Hematopoietic multipotent progenitor cell treated with erythropoietin and hydrocortisone succinate and interleukin-3 and kit ligand, for 6 days (in vitro differentiated cells): ENCODE measurements at regions not wholly inside any gene's neighbourhood (a gene's known extent, or its start where the extent isn't known, plus 50 kb on each side); places are given as distances from the start of the nearest gene placed in this dataset.
A peak's percentile ranks its signal among the peaks of the same experiment; 100 is the strongest.
"Not testable (repeated sequence)": the region's sequence is repeated elsewhere in the genome, so short reads cannot be mapped to it uniquely, and the experiment has no call there.

ENCODE experiments used
- DNase-seq: peaks from one replicate; pipeline ENCODE4 v3.0.0-alpha.2; 2015

DNA sequence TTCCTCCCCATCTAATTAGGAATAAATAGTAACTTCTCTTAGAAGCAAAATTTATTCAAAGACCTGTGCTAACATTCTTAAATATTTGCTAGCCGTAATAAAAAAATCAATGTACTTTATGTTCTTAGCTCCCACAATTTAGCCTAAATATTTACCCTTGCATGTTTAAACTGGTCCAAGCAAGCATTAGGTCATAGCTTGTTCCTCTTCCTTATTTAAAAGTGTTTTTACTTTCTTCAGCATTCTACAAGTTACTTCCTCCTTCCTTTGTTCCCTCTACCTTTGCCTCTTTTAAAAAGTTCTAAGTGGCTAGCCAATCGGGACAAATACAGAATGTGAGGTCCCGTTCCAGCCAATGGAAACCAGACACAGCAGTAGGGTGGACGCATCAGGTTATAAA is 172.9 kb upstream of the MBL2 start:
- not testable (repeated sequence) for DNase-seq

GRCh38 chr10:52940921-52941320 is 168.3 kb upstream of the MBL2 start:
- no peak for DNase-seq

GRCh38 chr10:52939894-52940293 is 167.3 kb upstream of the MBL2 start:
- DNase-seq, result no peak

GRCh38 chr10:52933748-52934147 is 161.2 kb upstream of the MBL2 start:
- DNase-seq, result no peak

DNA sequence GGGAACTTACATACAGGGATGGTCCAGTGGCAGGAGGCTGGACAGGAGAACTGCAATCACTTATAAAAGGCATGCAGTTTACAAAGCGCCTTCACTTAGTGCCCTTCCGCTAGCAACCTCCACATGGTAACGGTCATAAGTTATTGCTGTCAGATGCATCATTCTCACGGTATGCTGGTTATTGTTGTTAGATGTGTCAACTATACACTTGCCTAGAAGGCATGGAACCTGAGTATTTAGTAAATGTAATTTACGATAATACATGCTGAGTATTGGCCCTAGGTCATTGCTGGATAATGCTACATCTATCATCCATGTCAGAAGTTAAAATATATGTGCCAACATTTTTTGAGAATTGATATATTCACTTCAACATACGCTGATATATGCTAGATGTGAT is 155.1 kb upstream of the MBL2 start:
- DNase-seq, result no peak

- DNase-seq, result no peak
Observed at GRCh38 chr10:52923520-52923919, 150.9 kb upstream of the MBL2 start.

DNA sequence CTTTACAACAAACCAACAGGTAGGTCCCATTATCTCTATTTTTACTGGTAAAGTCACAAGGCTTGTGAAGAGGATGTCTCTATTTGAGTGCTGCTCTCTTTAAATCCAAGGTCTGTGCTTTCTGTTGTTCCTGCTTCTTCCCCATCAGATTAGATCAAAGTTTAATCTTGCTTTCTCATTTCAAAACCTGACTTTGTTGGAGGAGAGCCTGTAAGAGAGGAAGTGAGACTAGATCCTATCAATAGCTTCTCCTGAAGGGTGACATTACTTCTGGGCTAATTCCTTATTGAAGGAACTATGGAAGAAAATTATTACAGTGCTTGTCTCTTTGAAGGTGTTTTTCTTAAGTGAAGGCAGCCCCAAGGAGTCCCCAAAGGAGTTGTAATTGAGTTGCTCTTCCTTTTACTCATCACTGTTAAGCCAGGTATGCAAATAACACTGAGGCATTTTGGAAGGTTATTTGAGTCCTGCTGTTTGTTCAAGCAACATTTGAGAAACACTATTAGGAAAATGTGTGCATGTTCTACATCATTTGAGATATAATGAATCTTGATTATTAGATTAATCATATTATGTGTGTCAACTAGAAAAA is 146.2 kb upstream of the MBL2 start:
- no peak for DNase-seq

DNA sequence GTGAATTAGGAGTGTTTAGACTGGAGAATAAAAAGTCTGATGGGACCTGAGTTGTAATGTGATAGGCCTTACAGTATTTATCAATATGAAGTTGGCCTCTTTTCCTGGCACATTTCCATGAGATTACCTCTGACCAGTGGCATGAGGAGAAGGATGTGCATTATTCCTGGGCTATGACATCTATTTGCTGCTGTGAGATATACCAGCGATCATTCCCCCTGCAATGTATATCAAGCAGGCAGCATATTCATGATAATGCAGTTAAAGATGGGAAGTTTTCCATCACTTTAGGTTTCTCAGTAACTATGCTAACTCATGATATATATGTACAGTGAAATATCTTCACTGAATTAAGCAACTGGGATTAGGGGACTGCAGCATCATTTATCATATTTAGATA is 142.8 kb upstream of the MBL2 start:
- no peak for DNase-seq

DNA sequence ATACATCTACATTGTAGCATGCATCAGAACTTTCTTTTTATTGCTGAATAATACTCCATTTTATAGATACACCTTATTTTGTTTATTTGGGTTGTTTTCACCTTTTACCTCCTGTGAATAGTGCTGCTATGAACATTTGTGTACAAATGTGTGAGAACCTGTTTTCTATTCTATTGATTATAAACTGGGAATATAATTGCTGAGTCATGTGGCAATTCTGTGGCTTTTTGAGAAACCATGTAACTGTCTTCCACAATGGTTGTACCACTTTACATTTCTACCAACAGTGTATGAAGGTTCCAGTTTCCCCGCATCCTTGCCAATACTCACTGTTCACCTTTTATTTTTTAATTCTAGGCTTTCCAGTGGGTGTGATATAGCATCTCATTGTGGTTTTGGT is 138.6 kb upstream of the MBL2 start:
- no peak for DNase-seq

DNA sequence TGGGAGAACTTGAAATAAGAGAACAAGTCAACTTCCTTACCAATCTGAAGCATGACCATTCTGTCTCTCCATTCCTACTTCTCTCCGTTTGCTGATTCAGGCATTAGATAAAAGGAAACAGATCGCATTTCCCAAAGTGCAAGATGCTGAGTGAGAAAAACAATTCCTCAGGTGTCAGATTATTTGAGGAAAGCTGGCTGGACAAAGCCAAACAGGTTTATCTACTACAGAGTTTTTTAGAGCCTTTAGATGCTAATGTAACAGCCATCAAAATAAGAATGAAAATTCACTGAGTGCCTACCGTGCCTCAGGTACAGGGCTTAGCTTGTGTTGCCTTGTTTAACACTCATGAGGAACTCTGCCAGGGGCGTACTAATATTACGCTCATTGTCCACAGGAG is 135.9 kb upstream of the MBL2 start:
- DNase-seq, result no peak

- no peak for DNase-seq
Observed at GRCh38 chr10:52906046-52906445, 133.5 kb upstream of the MBL2 start.

- no peak for DNase-seq
Observed at GRCh38 chr10:52903397-52903938, 130.9 kb upstream of the MBL2 start.

DNA sequence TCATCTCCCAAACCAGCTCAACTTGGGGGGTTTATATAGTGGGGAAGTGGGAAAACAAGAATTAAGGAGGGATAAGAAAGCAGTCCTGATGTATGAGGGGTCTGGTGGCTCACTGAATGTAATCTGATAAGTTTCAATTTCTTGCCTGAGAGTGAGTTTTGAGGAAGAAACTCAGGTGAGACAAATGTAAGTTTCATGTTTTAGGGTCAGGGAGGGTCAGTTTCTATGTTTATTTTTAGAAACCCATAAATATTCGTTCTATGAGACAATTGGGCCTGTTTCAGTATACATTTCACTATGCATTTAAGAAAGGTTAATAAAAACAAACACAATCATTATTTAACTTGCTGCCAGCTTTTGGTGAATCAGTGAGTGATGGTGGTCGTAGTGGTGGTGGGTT is 128.0 kb upstream of the MBL2 start:
- no peak for DNase-seq

DNA sequence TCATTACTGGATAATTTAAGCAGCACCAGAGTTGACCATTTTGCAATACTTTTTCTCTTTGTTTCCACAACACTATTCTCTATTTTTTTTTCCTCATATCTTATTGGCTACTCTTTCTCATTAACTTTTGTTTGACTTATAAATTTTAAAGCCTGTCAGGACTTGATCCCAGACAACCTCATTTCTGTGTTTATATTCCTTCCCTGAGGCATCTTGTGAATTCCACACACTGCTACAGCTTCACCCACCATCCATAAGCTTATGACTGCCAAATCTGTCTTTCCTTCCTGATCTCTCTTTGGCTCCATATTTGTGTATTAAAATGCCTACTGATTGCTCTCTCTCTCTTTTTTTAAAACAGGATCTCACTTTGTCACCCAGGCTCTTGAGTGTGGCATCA is 124.6 kb upstream of the MBL2 start:
- DNase-seq, result no peak

DNA sequence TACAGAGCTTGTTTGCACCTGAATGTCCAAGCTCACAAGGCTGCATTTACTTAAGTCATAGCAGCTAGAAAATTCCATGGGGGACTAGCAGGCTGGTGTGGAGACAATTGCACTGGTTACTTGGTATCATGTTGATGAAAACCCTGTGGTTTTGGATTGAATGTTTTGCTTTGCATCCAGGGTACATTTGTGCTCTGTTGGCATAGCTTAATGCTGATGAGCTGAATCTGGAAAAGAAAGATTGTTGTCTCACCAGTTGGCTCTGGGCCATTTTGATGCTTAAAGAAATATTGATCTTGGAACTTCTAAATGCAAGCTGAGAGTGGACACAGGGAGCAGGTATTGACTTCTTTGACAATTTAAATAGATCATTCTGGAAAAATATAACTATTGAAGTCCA is 122.5 kb upstream of the MBL2 start:
- DNase-seq, result no peak

DNA sequence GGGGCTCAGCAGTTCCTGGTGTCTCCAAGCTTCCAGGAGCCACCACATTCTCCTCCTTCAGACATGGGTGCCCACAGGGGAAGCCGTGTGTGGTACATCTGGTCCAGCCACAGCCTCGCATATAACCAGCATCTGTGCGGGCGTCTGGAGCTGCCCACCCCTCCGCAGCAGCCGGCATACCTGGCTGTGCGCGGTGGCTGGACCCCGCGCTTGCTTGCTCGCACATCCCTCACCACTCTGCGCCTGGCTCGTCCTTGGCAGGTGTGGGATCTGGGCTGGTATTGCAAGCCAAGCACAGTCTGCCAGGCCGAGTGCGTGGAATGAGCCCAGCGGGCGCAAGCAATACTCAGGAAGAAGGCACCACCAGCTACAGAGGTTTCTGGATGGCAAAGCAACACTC is 117.7 kb upstream of the MBL2 start:
- no peak for DNase-seq

- DNase-seq, result no peak
Observed at GRCh38 chr10:52889611-52890010, 117.0 kb upstream of the MBL2 start.

DNA sequence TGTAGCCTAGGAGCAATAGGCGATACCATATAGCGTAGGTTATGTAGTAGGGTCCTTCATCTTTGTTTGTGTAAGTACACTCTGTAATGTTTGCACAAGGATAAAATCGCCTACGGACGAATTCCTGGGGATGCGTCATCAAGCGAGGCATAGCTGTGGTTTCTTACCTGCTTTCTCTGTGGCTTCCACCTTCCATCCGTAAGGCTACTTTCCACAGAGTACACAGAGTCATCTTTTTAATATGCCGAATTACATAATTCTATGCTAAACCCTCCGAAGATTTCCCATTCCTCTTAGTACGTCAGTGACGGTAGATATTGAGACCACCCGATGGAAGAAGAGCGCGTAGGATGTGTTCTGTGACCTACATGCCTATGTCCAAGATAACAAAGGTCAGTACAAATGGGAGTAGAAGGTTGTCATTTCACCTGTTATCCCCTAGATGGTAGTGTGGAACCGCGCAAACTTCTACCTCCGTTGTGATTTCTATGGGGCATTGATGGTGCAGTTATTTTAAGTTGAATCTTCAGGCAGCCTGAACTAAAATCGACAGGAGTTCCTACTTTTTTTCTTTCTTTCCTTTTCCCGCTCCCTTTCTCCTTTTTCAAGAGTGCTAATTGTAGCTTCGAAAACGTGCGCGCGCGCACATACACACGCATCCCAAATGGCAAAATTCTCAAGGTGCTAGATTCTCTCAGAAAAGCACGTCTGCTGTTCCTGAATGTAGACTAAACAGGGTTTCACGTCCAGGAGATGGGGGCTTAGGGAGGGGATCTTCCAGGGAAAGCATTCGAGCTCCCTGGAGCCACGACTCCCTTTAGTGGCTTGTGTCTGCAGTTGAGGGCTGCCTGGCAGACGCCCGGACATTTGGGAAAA is 111.7 kb upstream of the MBL2 start:
- peak; percentile 71 for DNase-seq

- no peak for DNase-seq
Observed at GRCh38 chr10:52879091-52879807, 106.7 kb upstream of the MBL2 start.

GRCh38 chr10:52877451-52877850 is 104.9 kb upstream of the MBL2 start:
- peak; percentile 43 for DNase-seq

DNA sequence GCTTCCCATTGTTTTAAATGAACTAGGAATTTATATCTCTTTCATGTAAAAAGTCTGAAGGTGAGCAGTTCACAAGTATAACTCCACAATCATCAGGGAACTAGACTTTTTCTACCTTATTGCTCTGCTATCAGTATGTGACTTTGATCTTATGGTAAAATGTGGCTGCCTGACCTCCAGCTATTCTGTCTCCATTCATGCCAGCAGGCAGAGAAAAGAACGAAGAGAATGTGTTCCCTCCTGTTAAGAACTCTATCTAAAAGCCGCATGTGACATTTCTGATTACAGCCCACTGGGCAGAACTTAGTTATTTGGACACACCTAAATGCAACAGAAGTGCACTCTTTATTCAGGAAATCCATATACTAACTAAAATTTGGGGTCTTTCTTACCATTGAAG is 102.8 kb upstream of the MBL2 start:
- peak; percentile 29 for DNase-seq

GRCh38 chr10:52874581-52874980 is 102.0 kb upstream of the MBL2 start:
- DNase-seq, result no peak

DNA sequence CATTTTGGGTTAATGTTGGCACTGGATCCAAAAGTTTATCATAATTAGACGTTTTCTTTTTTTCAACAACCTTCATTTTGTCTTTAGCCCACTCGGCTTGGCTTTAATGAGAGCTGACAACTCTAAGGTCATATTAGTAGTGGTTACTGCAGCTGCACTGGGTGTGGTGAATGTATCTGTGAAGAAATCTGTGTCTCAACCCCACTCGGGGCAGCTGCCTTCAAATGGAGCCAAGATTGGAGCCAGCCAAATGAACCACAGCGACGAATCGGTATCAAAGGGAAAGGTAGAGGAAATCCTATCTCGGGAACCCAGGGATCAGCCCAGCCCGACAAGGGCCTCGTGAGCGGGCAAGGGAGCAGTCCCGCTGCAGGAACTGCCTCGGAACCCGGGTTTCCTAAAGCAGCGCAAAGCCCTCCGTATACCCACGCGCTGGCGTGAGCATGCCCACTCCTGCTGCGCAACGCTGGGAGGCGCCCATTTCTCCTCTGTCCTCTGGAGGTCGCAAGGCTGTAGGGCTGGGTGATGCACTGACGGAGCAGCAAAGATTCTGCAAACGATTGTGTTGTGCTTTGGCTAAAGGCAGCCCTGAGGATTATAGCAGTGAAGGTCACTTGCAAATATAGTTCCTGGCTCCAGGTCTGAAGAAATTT is 98.7 kb upstream of the MBL2 start:
- no peak for DNase-seq
